Coronary artery (tissue), 2 donors: ENCODE measurements at regions not wholly inside any gene's neighbourhood (a gene's known extent, or its start where the extent isn't known, plus 50 kb on each side); places are given as distances from the start of the nearest gene placed in this dataset.

ENCODE experiments used
- DNase-seq: peaks from one replicate; pipeline ENCODE4 v3.0.0-alpha.2; 2017; ENCODE audit warnings: low spot score
- H3K27ac ChIP-seq, 2 donors: fragments of 200-600 bp; sonication (generic); one replicate each; pipeline ENCODE4 v1.5.1; 2016 to 2019
- H3K4me3 ChIP-seq: fragments of 200-600 bp; sonication (generic); 2 replicates; pipeline ENCODE4 v1.5.1; 2016; ENCODE audit warnings: mild to moderate bottlenecking, moderate library complexity
- CTCF ChIP-seq: fragments of 200-600 bp; sonication (generic); IDR thresholded peaks from one replicate; pipeline ENCODE4 v1.5.1; 2019; ENCODE audit warnings: antibody characterized with exemption

GRCh38 chr10:130244928-130245495, 108.8 kb downstream of the GLRX3 start:
- no peak for TF ChIP-seq CTCF
- no peak overlapping the region for H3K4me3 ChIP-seq
- H3K27ac ChIP-seq: no peak overlapping the region
- peak; percentile 24 for DNase-seq

GRCh38 chr10:130246113-130246512, 109.9 kb downstream of the GLRX3 start:
- TF ChIP-seq CTCF: no peak
- Histone ChIP-seq H3K27ac (no peak overlapping the region), H3K4me3 (no peak overlapping the region)
- DNase-seq: peak; percentile 21

- H3K4me3 ChIP-seq: no peak overlapping the region
- TF ChIP-seq CTCF: no peak
- DNase-seq: no peak
- no peak overlapping the region for H3K27ac ChIP-seq
Measured at GRCh38 chr10:130250127-130250526, 113.9 kb downstream of the GLRX3 start.

GRCh38 chr10:130251766-130252165, 115.6 kb downstream of the GLRX3 start:
- no peak for TF ChIP-seq CTCF
- Histone ChIP-seq H3K4me3 (no peak overlapping the region), H3K27ac (no peak overlapping the region)
- DNase-seq: no peak

- no peak for TF ChIP-seq CTCF
- no peak for DNase-seq
- no peak overlapping the region for H3K27ac ChIP-seq
- no peak overlapping the region for H3K4me3 ChIP-seq
Measured at GRCh38 chr10:130254243-130254642, 118.1 kb downstream of the GLRX3 start.

- H3K27ac ChIP-seq: no peak overlapping the region
- DNase-seq: no peak
Measured at GRCh38 chr10:130254662-130255061, 118.5 kb downstream of the GLRX3 start.

More at GRCh38 chr10:130254662-130255061, 118.5 kb downstream of the GLRX3 start:
- no peak overlapping the region for H3K4me3 ChIP-seq
- no peak for TF ChIP-seq CTCF
